Upper lobe of right lung (tissue), 1 donor: ENCODE measurements at regions not wholly inside any gene's neighbourhood (a gene's known extent, or its start where the extent isn't known, plus 50 kb on each side); places are given as distances from the start of the nearest gene placed in this dataset.

ENCODE experiments used
- ATAC-seq: fragments of 200-7000 bp; cut with Tn5 transposase; one replicate; pipeline ENCODE4 v1.9.1; 2020; ENCODE audit warnings: mild to moderate bottlenecking, moderate library complexity
- DNase-seq: peaks from one replicate; pipeline ENCODE4 v3.0.0-alpha.2; 2020
- H3K27ac ChIP-seq: fragments of 200-600 bp; one replicate; pipeline ENCODE4 v1.8.0; 2022
- H3K27me3 ChIP-seq: fragments of 200-600 bp; one replicate; pipeline ENCODE4 v1.8.0; 2022; ENCODE audit warnings: mild to moderate bottlenecking
- H3K36me3 ChIP-seq: fragments of 200-600 bp; one replicate; pipeline ENCODE4 v1.8.0; 2022
- H3K4me1 ChIP-seq: fragments of 200-600 bp; one replicate; pipeline ENCODE4 v1.8.0; 2022
- H3K4me3 ChIP-seq: fragments of 200-600 bp; one replicate; pipeline ENCODE4 v1.8.0; 2022; ENCODE audit warnings: mild to moderate bottlenecking
- H3K9me3 ChIP-seq: fragments of 200-600 bp; one replicate; pipeline ENCODE4 v1.8.0; 2022
- CTCF ChIP-seq: fragments of 200-600 bp; IDR thresholded peaks from one replicate; pipeline ENCODE4 v1.8.0; 2022; ENCODE audit warnings: antibody characterized with exemption
- intact Hi-C: fragments of 100-400 bp; cut with DNase I; formaldehyde crosslinking; loops from one replicate; pipeline ENCODE4 v1.11.0; 2022
- donor health status: DM: no; HTN: yes; CAD: no; lungs with severe emphysema.

- Histone ChIP-seq H3K27me3 (no peaks in the 10 kb centered on the region), H3K4me1 (no peaks in the 10 kb centered on the region), H3K9me3 (no peaks in the 10 kb centered on the region), H3K4me3 (no peak overlapping the region), H3K27ac (no peak overlapping the region), H3K36me3 (no peaks in the 10 kb centered on the region)
- intact Hi-C loops = no loop called here
- DNase-seq (no peak), ATAC-seq (no peak)
- no peak for TF ChIP-seq CTCF
Measured at GRCh38 chr20:52482044-52482443, 290.5 kb upstream of the ZFP64 start.

GRCh38 chr20:52481443-52481842, 289.9 kb upstream of the ZFP64 start:
- no peak overlapping the region for H3K4me3 ChIP-seq
- no peak overlapping the region for H3K27ac ChIP-seq
- no peaks in the 10 kb centered on the region for H3K27me3 ChIP-seq
- H3K9me3 ChIP-seq = no peaks in the 10 kb centered on the region
- H3K4me1 ChIP-seq = no peaks in the 10 kb centered on the region
- TF ChIP-seq CTCF = no peak
- intact Hi-C loops = no loop called here
- ATAC-seq (no peak), DNase-seq (no peak)
- H3K36me3 ChIP-seq = no peaks in the 10 kb centered on the region

- Histone ChIP-seq H3K9me3 (no peaks in the 10 kb centered on the region), H3K4me1 (no peaks in the 10 kb centered on the region), H3K27me3 (no peaks in the 10 kb centered on the region), H3K4me3 (no peak overlapping the region), H3K36me3 (no peaks in the 10 kb centered on the region), H3K27ac (no peak overlapping the region)
- no peak for ATAC-seq
- intact Hi-C loops = no loop called here
- no peak for TF ChIP-seq CTCF
- DNase-seq = no peak
Measured at GRCh38 chr20:52476074-52476750, 284.6 kb upstream of the ZFP64 start.

GRCh38 chr20:52473186-52473585, 281.6 kb upstream of the ZFP64 start:
- TF ChIP-seq CTCF = no peak
- Histone ChIP-seq H3K4me1 (no peaks in the 10 kb centered on the region), H3K9me3 (no peaks in the 10 kb centered on the region), H3K4me3 (no peak overlapping the region), H3K27ac (no peak overlapping the region), H3K36me3 (no peaks in the 10 kb centered on the region), H3K27me3 (no peaks in the 10 kb centered on the region)
- intact Hi-C loops = no loop called here
- DNase-seq (no peak), ATAC-seq (no peak)

- Histone ChIP-seq H3K4me3 (no peak overlapping the region), H3K4me1 (no peaks in the 10 kb centered on the region), H3K27ac (no peak overlapping the region), H3K9me3 (no peaks in the 10 kb centered on the region), H3K27me3 (no peaks in the 10 kb centered on the region), H3K36me3 (no peaks in the 10 kb centered on the region)
- ATAC-seq (no peak), DNase-seq (no peak)
- no peak for TF ChIP-seq CTCF
- intact Hi-C loops = no loop called here
Measured at GRCh38 chr20:52470561-52470960, 279.0 kb upstream of the ZFP64 start.

- DNase-seq = no peak
- no peak for TF ChIP-seq CTCF
- Histone ChIP-seq H3K4me1 (no peaks in the 10 kb centered on the region), H3K9me3 (no peaks in the 10 kb centered on the region), H3K27ac (no peak overlapping the region), H3K36me3 (no peaks in the 10 kb centered on the region), H3K4me3 (no peak overlapping the region), H3K27me3 (no peaks in the 10 kb centered on the region)
- no peak for ATAC-seq
- intact Hi-C loops = no loop called here
Measured at GRCh38 chr20:52469128-52469527, 277.5 kb upstream of the ZFP64 start.
